ENCODE measurements at regions not wholly inside any gene's neighbourhood (a gene's known extent, or its start where the extent isn't known, plus 50 kb on each side); places are given as distances from the start of the nearest gene placed in this dataset.

- no peak for ATAC-seq
- no peak overlapping the region for H3K4me3 ChIP-seq
- TF ChIP-seq CTCF (IDR thresholded peaks at IDR 0.05) = no peak
- intact Hi-C loops (cut with DNase I) = no loop called here
- H3K27me3 ChIP-seq = no peaks in the 10 kb centered on the region
- no peaks in the 10 kb centered on the region for H3K4me1 ChIP-seq
- H3K9me3 ChIP-seq = no peaks in the 10 kb centered on the region
- DNase-seq = no peak
- no peaks in the 10 kb centered on the region for H3K36me3 ChIP-seq
- H3K27ac ChIP-seq = no peak overlapping the region
These were observed 114.5 kb downstream of the RXFP2 start for GRCh38 chr13:31853643-31854326.

GRCh38 chr13:31859571-31859970 lies 120.2 kb downstream of the RXFP2 start:
- Histone ChIP-seq H3K4me1 (no peaks in the 10 kb centered on the region), H3K9me3 (no peaks in the 10 kb centered on the region), H3K36me3 (no peaks in the 10 kb centered on the region), H3K27ac (no peak overlapping the region), H3K27me3 (no peaks in the 10 kb centered on the region), H3K4me3 (no peak overlapping the region)
- intact Hi-C loops (cut with DNase I) = no loop called here
- no peak for ATAC-seq
- DNase-seq = no peak
- TF ChIP-seq CTCF (IDR thresholded peaks at IDR 0.05) = no peak

- ATAC-seq (no peak), DNase-seq (no peak)
- H3K36me3 ChIP-seq = no peaks in the 10 kb centered on the region
- no peaks in the 10 kb centered on the region for H3K27me3 ChIP-seq
- intact Hi-C loops (cut with DNase I) = no loop called here
- H3K4me3 ChIP-seq = no peak overlapping the region
- no peak for TF ChIP-seq CTCF (IDR thresholded peaks at IDR 0.05)
- no peaks in the 10 kb centered on the region for H3K9me3 ChIP-seq
- H3K4me1 ChIP-seq = no peaks in the 10 kb centered on the region
- H3K27ac ChIP-seq = no peak overlapping the region
These were observed 120.7 kb downstream of the RXFP2 start for GRCh38 chr13:31860002-31860401.

- no peaks in the 10 kb centered on the region for H3K4me1 ChIP-seq
- H3K9me3 ChIP-seq = no peaks in the 10 kb centered on the region
- ATAC-seq (no peak), DNase-seq (no peak)
- TF ChIP-seq CTCF (IDR thresholded peaks at IDR 0.05) = no peak
- no peak overlapping the region for H3K4me3 ChIP-seq
- H3K27ac ChIP-seq = no peak overlapping the region
- no peaks in the 10 kb centered on the region for H3K27me3 ChIP-seq
- intact Hi-C loops (cut with DNase I) = no loop called here
- H3K36me3 ChIP-seq = no peaks in the 10 kb centered on the region
These were observed 123.5 kb downstream of the RXFP2 start for GRCh38 chr13:31862828-31863227.

GRCh38 chr13:31864307-31864706 lies 125.0 kb downstream of the RXFP2 start:
- H3K4me1 ChIP-seq = no peaks in the 10 kb centered on the region
- H3K9me3 ChIP-seq = no peaks in the 10 kb centered on the region
- TF ChIP-seq CTCF (IDR thresholded peaks at IDR 0.05) = no peak
- no peaks in the 10 kb centered on the region for H3K27me3 ChIP-seq
- DNase-seq (no peak), ATAC-seq (no peak)
- H3K27ac ChIP-seq = no peak overlapping the region
- intact Hi-C loops (cut with DNase I) = no loop called here
- no peaks in the 10 kb centered on the region for H3K36me3 ChIP-seq
- no peak overlapping the region for H3K4me3 ChIP-seq

- ATAC-seq (no peak), DNase-seq (no peak)
- no peak overlapping the region for H3K27ac ChIP-seq
- TF ChIP-seq CTCF (IDR thresholded peaks at IDR 0.05) = no peak
- no peaks in the 10 kb centered on the region for H3K4me1 ChIP-seq
- H3K27me3 ChIP-seq = no peaks in the 10 kb centered on the region
- intact Hi-C loops (cut with DNase I) = no loop called here
- no peak overlapping the region for H3K4me3 ChIP-seq
- H3K36me3 ChIP-seq = no peaks in the 10 kb centered on the region
- no peaks in the 10 kb centered on the region for H3K9me3 ChIP-seq
These were observed 126.8 kb downstream of the RXFP2 start for GRCh38 chr13:31866099-31866498.

Measured in upper lobe of right lung (tissue), 1 donor.